OCI-LY1 (cell line): ENCODE measurements at regions not wholly inside any gene's neighbourhood (a gene's known extent, or its start where the extent isn't known, plus 50 kb on each side); places are given as distances from the start of the nearest gene placed in this dataset.

Experiments
- EZH2 ChIP-seq: fragments of 200-600 bp; sonication (generic), shearing (Covaris generic); IDR thresholded peaks from 2 replicates; pipeline ENCODE4 v1.8.0; 2017; ENCODE audit warnings: borderline replicate concordance, mixed run types, mild to moderate bottlenecking, antibody characterized with exemption, low read length, moderate library complexity, mixed read lengths
- TF ChIP-seq, protein P1 (sequence below): fragments of 200-600 bp; sonication (generic), shearing (Covaris generic); IDR thresholded peaks from 2 replicates; pipeline ENCODE4 v1.5.1; 2017; ENCODE audit warnings: mild to moderate bottlenecking, antibody characterized with exemption, low read length, moderate library complexity, mixed read lengths

DNA sequence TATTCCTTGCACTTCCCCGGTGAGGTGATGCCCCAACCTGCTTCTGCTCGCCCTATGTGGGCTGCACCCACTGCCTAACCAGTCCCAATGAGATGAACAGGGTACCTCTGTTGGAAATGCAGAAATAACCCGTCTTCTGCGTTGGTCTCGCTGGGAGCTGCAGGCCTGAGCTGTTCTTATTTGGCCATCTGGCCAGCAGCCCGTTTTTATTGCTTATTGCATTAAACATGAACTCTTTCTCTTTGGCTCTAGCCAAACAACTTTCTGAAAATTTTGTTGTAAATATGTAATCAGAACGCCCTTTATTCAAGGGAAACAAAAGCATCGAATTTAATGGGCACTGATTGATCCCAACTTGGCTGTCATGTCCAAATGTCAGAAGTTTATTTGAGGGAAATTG, 124.7 kb upstream of the FTMT start:
- TF ChIP-seq, protein P1, sequence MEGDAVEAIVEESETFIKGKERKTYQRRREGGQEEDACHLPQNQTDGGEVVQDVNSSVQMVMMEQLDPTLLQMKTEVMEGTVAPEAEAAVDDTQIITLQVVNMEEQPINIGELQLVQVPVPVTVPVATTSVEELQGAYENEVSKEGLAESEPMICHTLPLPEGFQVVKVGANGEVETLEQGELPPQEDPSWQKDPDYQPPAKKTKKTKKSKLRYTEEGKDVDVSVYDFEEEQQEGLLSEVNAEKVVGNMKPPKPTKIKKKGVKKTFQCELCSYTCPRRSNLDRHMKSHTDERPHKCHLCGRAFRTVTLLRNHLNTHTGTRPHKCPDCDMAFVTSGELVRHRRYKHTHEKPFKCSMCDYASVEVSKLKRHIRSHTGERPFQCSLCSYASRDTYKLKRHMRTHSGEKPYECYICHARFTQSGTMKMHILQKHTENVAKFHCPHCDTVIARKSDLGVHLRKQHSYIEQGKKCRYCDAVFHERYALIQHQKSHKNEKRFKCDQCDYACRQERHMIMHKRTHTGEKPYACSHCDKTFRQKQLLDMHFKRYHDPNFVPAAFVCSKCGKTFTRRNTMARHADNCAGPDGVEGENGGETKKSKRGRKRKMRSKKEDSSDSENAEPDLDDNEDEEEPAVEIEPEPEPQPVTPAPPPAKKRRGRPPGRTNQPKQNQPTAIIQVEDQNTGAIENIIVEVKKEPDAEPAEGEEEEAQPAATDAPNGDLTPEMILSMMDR = no peak
- no peak for TF ChIP-seq EZH2
